ENCODE measurements at regions not wholly inside any gene's neighbourhood (a gene's known extent, or its start where the extent isn't known, plus 50 kb on each side); places are given as distances from the start of the nearest gene placed in this dataset.

DNA sequence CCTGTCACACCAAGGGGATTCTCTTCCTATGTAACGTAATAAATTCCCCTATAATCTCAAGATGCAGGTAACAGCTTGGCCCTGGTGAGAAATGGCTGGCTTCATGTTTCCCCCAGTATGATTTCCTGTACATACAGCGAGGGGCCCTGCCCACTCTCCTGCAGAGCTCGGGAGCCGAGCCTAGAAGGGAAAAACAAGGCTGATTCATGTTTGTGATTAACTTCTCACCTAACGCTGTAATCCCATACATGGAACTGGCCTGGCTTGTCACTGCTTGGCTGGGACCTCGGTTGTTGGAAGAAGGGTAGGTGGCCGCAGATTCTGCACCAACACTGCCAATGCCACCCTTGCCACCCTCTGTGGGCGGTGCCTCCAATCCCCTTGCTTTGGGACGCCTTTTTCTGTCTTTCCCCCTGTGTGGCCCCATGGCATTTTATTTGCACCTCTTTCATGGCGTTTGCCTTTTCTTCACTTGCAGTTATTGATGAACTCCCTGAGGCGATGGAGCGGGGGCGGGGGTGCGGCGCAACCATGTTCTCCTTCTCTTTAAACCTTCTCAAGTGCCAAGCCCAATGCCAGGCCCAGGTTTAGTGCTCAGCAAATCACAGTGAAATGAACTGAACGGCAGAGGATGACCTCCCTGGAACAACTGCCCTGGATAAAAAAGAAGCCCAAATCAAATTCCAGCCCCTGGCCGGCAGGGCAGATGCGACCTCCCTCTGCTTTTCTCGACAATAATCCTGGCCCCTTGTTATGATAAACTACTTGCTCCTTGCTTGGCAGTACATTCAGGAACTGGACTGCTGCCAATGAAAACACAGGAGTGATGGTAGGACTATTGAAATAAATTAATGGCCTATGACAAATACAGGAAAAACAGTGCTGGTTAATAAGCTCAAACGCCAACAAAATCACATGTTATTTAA is 108.1 kb downstream of the TMEM174 start:
- Mint-ChIP-seq H3K4me1 (no peaks in the 10 kb centered on the region), H3K9me3 (peaks cover 0 to 8% (median 0%) of the 10 kb centered on the region in 7 donors), H3K27me3 (no peaks in the 10 kb centered on the region), H3K27ac (no peak overlapping the region), H3K36me3 (no peaks in the 10 kb centered on the region), H3K4me3 (no peak overlapping the region)
- DNase-seq (no peak), ATAC-seq (ENCODE audit: low read depth in 2 of 2) (no peak)
- H3K27ac ChIP-seq (ENCODE audit: insufficient read depth, low read length, poor library complexity, severe bottlenecking): no peak overlapping the region
- no peaks in the 10 kb centered on the region for H3K9me3 ChIP-seq (ENCODE audit: control insufficient read depth in 2 of 2, low read length in 2 of 2)
- H3K4me3 ChIP-seq (ENCODE audit: low read depth, low read length): no peak overlapping the region
- H3K27me3 ChIP-seq (ENCODE audit: control insufficient read depth, insufficient read depth, low read length): peaks cover 3% of the 10 kb centered on the region
- no peaks in the 10 kb centered on the region for H3K4me1 ChIP-seq (ENCODE audit: control insufficient read depth, insufficient read depth, low read length, poor library complexity, severe bottlenecking)
- no peaks in the 10 kb centered on the region for H3K36me3 ChIP-seq (ENCODE audit: control insufficient read depth, insufficient read depth, low read length)

DNA sequence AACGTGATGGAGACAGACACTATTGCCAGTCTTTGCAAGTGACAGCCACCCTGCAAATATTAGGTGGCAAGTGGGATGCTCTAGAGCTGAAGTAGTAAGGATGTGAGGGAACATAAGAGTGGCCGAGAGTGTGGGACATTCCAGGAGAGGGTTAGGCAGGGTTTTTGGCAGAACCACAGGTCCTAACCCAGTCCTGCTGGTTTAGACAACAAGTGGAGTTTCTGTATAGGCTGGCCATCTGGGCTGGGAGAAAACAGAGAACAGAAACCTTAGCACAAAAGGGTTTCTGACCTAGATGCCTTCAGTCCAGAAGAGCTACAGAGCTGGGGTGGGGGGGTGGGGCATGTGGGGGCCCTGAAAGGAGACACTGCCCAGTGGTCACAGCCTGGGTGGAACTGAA is 107.4 kb downstream of the TMEM174 start:
- no peak for DNase-seq
- H3K4me3 ChIP-seq (ENCODE audit: low read depth, low read length): no peak overlapping the region
- H3K4me1 Mint-ChIP-seq: no peaks in the 10 kb centered on the region
- ATAC-seq (ENCODE audit: low read depth in 2 of 2): no peak
- no peak overlapping the region for H3K27ac ChIP-seq (ENCODE audit: insufficient read depth, low read length, poor library complexity, severe bottlenecking)
- H3K27me3 ChIP-seq (ENCODE audit: control insufficient read depth, insufficient read depth, low read length): peaks cover 3% of the 10 kb centered on the region
- H3K9me3 Mint-ChIP-seq: peaks cover 0 to 8% (median 0%) of the 10 kb centered on the region in 7 donors
- no peaks in the 10 kb centered on the region for H3K9me3 ChIP-seq (ENCODE audit: control insufficient read depth in 2 of 2, low read length in 2 of 2)
- no peaks in the 10 kb centered on the region for H3K36me3 Mint-ChIP-seq
- H3K4me3 Mint-ChIP-seq: no peak overlapping the region
- no peaks in the 10 kb centered on the region for H3K27me3 Mint-ChIP-seq
- H3K27ac Mint-ChIP-seq: no peak overlapping the region
- no peaks in the 10 kb centered on the region for H3K4me1 ChIP-seq (ENCODE audit: control insufficient read depth, insufficient read depth, low read length, poor library complexity, severe bottlenecking)
- no peaks in the 10 kb centered on the region for H3K36me3 ChIP-seq (ENCODE audit: control insufficient read depth, insufficient read depth, low read length)

DNA sequence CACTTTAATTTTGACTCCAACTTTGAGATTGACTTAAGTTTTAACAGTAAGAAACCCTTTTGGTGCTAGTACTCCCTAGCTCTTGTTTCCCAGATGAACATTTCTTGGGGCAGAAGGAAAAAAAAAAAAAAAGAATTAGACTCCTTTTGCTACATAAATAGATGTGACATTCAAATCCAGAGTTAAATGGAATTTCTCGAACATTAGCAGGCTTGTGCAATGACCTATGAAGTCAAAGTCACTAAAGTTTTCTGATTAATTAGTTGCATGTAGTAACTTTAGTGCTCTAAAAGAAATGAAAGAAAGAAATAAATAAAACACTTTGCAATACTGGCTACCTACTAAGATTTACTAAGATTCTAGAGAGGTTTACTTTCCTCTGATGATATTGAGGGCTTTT is 106.8 kb downstream of the TMEM174 start:
- Mint-ChIP-seq H3K27ac (no peak overlapping the region), H3K4me3 (no peak overlapping the region), H3K36me3 (no peaks in the 10 kb centered on the region), H3K27me3 (no peaks in the 10 kb centered on the region), H3K9me3 (peaks cover 0 to 7% (median 0%) of the 10 kb centered on the region in 7 donors), H3K4me1 (no peaks in the 10 kb centered on the region)
- no peak overlapping the region for H3K27ac ChIP-seq (ENCODE audit: insufficient read depth, low read length, poor library complexity, severe bottlenecking)
- H3K9me3 ChIP-seq (ENCODE audit: control insufficient read depth in 2 of 2, low read length in 2 of 2): no peaks in the 10 kb centered on the region
- no peak for ATAC-seq (ENCODE audit: low read depth in 2 of 2)
- no peaks in the 10 kb centered on the region for H3K36me3 ChIP-seq (ENCODE audit: control insufficient read depth, insufficient read depth, low read length)
- H3K4me1 ChIP-seq (ENCODE audit: control insufficient read depth, insufficient read depth, low read length, poor library complexity, severe bottlenecking): no peaks in the 10 kb centered on the region
- DNase-seq: no peak
- H3K27me3 ChIP-seq (ENCODE audit: control insufficient read depth, insufficient read depth, low read length): peaks cover 3% of the 10 kb centered on the region
- H3K4me3 ChIP-seq (ENCODE audit: low read depth, low read length): no peak overlapping the region

DNA sequence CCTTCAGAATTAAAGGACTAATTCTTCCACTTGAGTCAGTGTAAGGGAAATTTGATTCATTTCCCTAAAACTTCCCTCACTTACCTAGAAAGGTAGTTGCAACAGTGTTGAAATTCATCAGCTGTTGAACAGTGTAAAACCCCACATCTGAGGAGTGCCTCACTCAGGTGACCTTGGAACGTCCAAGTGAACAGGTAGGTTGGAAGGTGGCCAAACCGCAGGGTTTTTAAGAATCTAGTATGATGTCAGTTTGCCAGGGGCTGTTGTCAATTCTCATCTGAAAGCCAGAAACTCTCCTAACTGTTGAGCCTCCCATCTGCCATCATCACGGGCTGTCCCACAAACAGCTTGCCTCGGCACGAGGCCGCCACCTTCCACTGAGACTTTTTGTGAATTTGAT is 105.7 kb downstream of the TMEM174 start:
- Histone ChIP-seq H3K36me3 (ENCODE audit: control insufficient read depth, insufficient read depth, low read length) (no peaks in the 10 kb centered on the region), H3K9me3 (ENCODE audit: control insufficient read depth in 2 of 2, low read length in 2 of 2) (no peaks in the 10 kb centered on the region), H3K27me3 (ENCODE audit: control insufficient read depth, insufficient read depth, low read length) (peaks cover 3% of the 10 kb centered on the region), H3K4me3 (ENCODE audit: low read depth, low read length) (no peak overlapping the region), H3K27ac (ENCODE audit: insufficient read depth, low read length, poor library complexity, severe bottlenecking) (no peak overlapping the region), H3K4me1 (ENCODE audit: control insufficient read depth, insufficient read depth, low read length, poor library complexity, severe bottlenecking) (no peaks in the 10 kb centered on the region)
- Mint-ChIP-seq H3K27ac (no peak overlapping the region), H3K4me1 (no peaks in the 10 kb centered on the region), H3K27me3 (no peaks in the 10 kb centered on the region), H3K4me3 (no peak overlapping the region), H3K9me3 (peaks cover 0 to 7% (median 0%) of the 10 kb centered on the region in 7 donors), H3K36me3 (no peaks in the 10 kb centered on the region)
- no peak for ATAC-seq (ENCODE audit: low read depth in 2 of 2)
- DNase-seq: no peak

DNA sequence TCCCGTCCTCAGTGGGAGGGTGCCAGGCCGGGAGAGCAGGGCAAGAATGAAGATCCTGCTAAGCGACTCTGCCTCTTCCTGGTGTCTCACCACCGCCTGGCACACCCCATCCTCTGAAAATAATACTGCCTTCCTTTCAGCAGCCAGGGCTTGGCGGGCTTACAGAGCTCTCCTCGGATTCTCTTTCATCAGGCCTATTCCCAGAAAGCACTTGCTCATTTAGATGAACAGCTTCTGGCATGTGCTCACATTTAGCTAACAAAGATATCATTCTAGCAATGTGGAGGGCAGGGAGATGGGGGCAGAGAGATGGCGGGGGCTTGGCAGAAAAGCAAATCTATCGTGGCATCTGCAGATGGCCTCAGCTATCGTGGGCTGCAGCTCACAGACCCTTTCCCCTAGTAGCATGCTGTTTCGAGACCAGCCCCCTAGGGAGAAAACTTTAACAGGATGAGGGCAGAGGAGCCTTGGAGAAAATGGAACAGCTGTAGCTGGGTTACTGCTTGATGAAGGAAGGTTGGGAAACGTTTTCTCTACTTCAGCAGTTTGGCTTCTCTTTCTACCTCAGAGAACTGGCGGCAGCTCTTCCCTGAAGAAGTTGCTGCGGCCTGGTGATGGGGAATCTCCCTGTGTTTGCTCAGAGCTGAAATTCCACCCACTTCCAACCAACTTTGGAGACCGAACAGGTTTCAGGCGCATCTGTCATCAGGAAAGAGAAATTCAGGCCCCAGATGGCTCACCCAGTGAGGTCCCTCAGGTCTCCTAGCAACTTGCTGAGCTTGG is 102.1 kb downstream of the TMEM174 start:
- Histone ChIP-seq H3K27ac (ENCODE audit: insufficient read depth, low read length, poor library complexity, severe bottlenecking) (no peak overlapping the region), H3K4me1 (ENCODE audit: control insufficient read depth, insufficient read depth, low read length, poor library complexity, severe bottlenecking) (no peaks in the 10 kb centered on the region), H3K27me3 (ENCODE audit: control insufficient read depth, insufficient read depth, low read length) (peaks cover 2% of the 10 kb centered on the region), H3K9me3 (ENCODE audit: control insufficient read depth in 2 of 2, low read length in 2 of 2) (no peaks in the 10 kb centered on the region), H3K36me3 (ENCODE audit: control insufficient read depth, insufficient read depth, low read length) (no peaks in the 10 kb centered on the region), H3K4me3 (ENCODE audit: low read depth, low read length) (no peak overlapping the region)
- H3K36me3 Mint-ChIP-seq: no peaks in the 10 kb centered on the region
- H3K4me3 Mint-ChIP-seq: no peak overlapping the region
- no peak for ATAC-seq (ENCODE audit: low read depth in 2 of 2)
- no peak overlapping the region for H3K27ac Mint-ChIP-seq
- H3K9me3 Mint-ChIP-seq: peaks cover 0 to 2% (median 0%) of the 10 kb centered on the region in 7 donors
- H3K4me1 Mint-ChIP-seq: no peaks in the 10 kb centered on the region
- peaks cover 8% of the 10 kb centered on the region for H3K27me3 Mint-ChIP-seq
- no peak for DNase-seq

DNA sequence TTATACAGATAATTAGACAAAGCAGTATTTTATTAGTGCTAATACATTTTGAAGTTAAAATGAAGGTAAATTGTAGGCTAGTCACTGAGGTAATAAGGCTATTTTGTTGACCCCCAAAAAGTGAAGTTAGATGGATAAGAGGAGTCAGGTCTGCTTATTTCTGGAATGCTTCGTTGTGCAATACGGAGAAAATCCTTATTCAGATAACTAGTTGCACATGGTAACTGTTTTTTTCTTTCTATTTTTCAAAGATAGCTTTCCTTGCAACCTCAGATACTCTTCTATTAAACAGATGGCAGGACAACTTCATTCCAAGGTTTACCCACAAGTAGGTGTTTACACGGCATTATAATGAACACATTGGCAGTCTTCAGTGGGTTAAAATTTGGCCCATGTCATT is 101.1 kb downstream of the TMEM174 start:
- H3K4me3 ChIP-seq (ENCODE audit: low read depth, low read length): no peak overlapping the region
- DNase-seq: no peak
- H3K4me3 Mint-ChIP-seq: no peak overlapping the region
- no peaks in the 10 kb centered on the region for H3K36me3 Mint-ChIP-seq
- no peaks in the 10 kb centered on the region for H3K9me3 ChIP-seq (ENCODE audit: control insufficient read depth in 2 of 2, low read length in 2 of 2)
- peaks cover 12% of the 10 kb centered on the region for H3K27me3 Mint-ChIP-seq
- no peak for ATAC-seq (ENCODE audit: low read depth in 2 of 2)
- no peaks in the 10 kb centered on the region for H3K4me1 ChIP-seq (ENCODE audit: control insufficient read depth, insufficient read depth, low read length, poor library complexity, severe bottlenecking)
- no peak overlapping the region for H3K27ac ChIP-seq (ENCODE audit: insufficient read depth, low read length, poor library complexity, severe bottlenecking)
- H3K27ac Mint-ChIP-seq: no peak overlapping the region
- no peaks in the 10 kb centered on the region for H3K4me1 Mint-ChIP-seq
- peaks cover 2% of the 10 kb centered on the region for H3K27me3 ChIP-seq (ENCODE audit: control insufficient read depth, insufficient read depth, low read length)
- peaks cover 0 to 1% (median 0%) of the 10 kb centered on the region in 7 donors for H3K9me3 Mint-ChIP-seq
- no peaks in the 10 kb centered on the region for H3K36me3 ChIP-seq (ENCODE audit: control insufficient read depth, insufficient read depth, low read length)

DNA sequence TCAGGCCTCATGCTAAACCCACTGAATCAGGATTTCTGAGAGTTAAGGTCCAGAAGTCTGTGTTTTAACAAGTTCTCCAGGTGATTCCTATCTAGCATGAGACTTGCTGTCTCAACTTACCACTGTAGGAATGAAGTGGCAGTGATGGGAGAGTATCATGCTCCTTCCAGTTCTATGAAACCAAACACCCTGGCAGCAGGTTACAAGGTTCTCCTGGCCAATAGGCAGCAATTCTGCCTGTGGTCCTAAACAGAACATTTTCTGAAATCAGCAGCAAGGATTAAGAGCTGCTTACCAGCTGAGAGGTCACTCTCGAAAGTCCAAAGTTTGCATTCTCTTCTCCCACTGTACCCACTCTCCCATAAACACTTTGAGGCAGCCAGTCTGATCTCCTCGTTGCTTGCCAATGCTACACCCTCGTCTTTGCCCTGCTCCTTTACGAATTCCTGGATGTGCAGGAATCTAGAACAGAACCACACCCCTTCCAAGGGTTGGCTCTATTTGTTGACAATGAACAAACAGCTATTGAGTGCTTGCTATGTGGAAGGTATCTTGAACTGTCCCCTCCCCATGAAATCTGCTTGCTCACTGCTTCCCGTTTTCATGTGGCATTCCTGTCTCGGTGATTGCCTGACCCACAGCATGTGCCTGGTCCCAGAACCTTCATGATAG is 100.5 kb downstream of the TMEM174 start:
- peaks cover 0 to 1% (median 0%) of the 10 kb centered on the region in 7 donors for H3K9me3 Mint-ChIP-seq
- H3K4me1 ChIP-seq (ENCODE audit: control insufficient read depth, insufficient read depth, low read length, poor library complexity, severe bottlenecking): no peaks in the 10 kb centered on the region
- peaks cover 12% of the 10 kb centered on the region for H3K27me3 Mint-ChIP-seq

More for the DNA sequence above, 100.5 kb downstream of the TMEM174 start:
- no peaks in the 10 kb centered on the region for H3K36me3 ChIP-seq (ENCODE audit: control insufficient read depth, insufficient read depth, low read length)
- no peak overlapping the region for H3K27ac Mint-ChIP-seq
- H3K27me3 ChIP-seq (ENCODE audit: control insufficient read depth, insufficient read depth, low read length): peaks cover 2% of the 10 kb centered on the region
- no peaks in the 10 kb centered on the region for H3K9me3 ChIP-seq (ENCODE audit: control insufficient read depth in 2 of 2, low read length in 2 of 2)
- H3K4me1 Mint-ChIP-seq: no peaks in the 10 kb centered on the region
- ATAC-seq (ENCODE audit: low read depth in 2 of 2): no peak
- H3K27ac ChIP-seq (ENCODE audit: insufficient read depth, low read length, poor library complexity, severe bottlenecking): no peak overlapping the region
- no peak overlapping the region for H3K4me3 Mint-ChIP-seq
- H3K36me3 Mint-ChIP-seq: no peaks in the 10 kb centered on the region
- no peak overlapping the region for H3K4me3 ChIP-seq (ENCODE audit: low read depth, low read length)
- no peak for DNase-seq
